ENCODE measurements at regions not wholly inside any gene's neighbourhood (a gene's known extent, or its start where the extent isn't known, plus 50 kb on each side); places are given as distances from the start of the nearest gene placed in this dataset.

DNA sequence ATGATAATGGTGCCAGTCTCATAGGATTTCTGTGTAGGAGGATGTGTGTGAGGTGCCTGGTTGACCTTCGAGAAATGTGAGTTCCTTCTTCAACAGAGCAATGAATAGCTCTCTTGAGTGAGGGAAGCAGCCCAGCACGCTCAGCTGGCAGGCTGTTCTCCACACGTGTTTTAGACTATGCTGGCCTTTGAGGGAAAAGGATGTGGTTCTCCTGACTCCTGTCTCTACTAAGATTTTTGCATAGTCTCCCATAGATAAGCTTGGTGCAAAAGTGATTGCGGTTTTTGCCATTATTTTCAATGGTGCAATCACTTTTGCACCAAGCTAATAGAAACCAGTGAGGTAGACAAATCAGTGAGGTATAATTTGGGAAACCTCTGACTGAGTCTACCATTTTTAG, 284.1 kb downstream of the SLC4A3 start:
- Histone ChIP-seq H3K27me3 (ENCODE audit: insufficient read depth, low read length, poor library complexity, severe bottlenecking) (no peaks in the 10 kb centered on the region), H3F3A (ENCODE audit: low read depth) (no peaks in the 10 kb centered on the region), H3K4me1 (ENCODE audit: insufficient read depth, low read length, poor library complexity, severe bottlenecking) (no peaks in the 10 kb centered on the region), H3K4me3 (ENCODE audit: low read length, poor library complexity, severe bottlenecking) (no peak overlapping the region), H3K79me2 (ENCODE audit: insufficient read depth, low read length) (no peaks in the 10 kb centered on the region), H3K9me3 (ENCODE audit: insufficient read depth, low read depth, low read length) (no peaks in the 10 kb centered on the region; the same call in 1 of the 2 replicates), H4K20me1 (ENCODE audit: insufficient read depth, low read length, poor library complexity, severe bottlenecking) (no peaks in the 10 kb centered on the region), H3K9ac (ENCODE audit: low read depth, low read length, poor library complexity, severe bottlenecking) (no peak overlapping the region), H3K36me3 (ENCODE audit: insufficient read depth, low read length) (no peaks in the 10 kb centered on the region), H3K9me2 (replicated peaks; ENCODE audit: low read depth, low read length) (no peaks in the 10 kb centered on the region), H3K4me2 (ENCODE audit: low read depth, low read length, poor library complexity, severe bottlenecking) (no peak overlapping the region), H2AFZ (ENCODE audit: low read length) (no peak overlapping the region)
- TF ChIP-seq, protein P1, sequence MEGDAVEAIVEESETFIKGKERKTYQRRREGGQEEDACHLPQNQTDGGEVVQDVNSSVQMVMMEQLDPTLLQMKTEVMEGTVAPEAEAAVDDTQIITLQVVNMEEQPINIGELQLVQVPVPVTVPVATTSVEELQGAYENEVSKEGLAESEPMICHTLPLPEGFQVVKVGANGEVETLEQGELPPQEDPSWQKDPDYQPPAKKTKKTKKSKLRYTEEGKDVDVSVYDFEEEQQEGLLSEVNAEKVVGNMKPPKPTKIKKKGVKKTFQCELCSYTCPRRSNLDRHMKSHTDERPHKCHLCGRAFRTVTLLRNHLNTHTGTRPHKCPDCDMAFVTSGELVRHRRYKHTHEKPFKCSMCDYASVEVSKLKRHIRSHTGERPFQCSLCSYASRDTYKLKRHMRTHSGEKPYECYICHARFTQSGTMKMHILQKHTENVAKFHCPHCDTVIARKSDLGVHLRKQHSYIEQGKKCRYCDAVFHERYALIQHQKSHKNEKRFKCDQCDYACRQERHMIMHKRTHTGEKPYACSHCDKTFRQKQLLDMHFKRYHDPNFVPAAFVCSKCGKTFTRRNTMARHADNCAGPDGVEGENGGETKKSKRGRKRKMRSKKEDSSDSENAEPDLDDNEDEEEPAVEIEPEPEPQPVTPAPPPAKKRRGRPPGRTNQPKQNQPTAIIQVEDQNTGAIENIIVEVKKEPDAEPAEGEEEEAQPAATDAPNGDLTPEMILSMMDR (conservative IDR thresholded peaks at IDR 0.05; ENCODE audit: low read length) = no peak
- TF ChIP-seq EZH2phosphoT487 (IDR thresholded peaks at IDR 0.05; ENCODE audit: borderline replicate concordance) = no peak

DNA sequence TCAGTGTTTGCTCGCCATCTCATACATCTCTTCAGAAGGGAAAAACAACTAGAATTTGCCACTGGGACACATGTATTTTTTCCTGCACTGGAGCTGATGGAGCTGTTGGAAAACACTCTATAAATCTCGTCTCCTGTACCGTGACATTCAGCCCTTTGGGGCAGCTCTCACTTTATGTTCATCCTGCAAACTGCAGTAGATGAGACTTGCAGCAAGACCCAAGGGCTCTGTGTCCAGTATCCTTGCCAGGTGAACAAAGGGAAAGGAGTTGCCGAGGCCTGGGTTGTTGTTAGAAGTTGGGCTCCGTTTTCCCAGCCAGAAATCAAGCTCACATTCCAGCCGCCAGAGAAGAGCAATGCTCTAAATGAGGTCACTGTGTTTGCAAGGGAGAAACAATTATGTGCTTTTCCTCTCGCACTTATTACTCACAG, 285.1 kb downstream of the SLC4A3 start:
- Histone ChIP-seq H4K20me1 (ENCODE audit: insufficient read depth, low read length, poor library complexity, severe bottlenecking) (no peaks in the 10 kb centered on the region), H3K9me3 (ENCODE audit: insufficient read depth, low read depth, low read length) (no peaks in the 10 kb centered on the region; the same call in 1 of the 2 replicates), H3K4me1 (ENCODE audit: insufficient read depth, low read length, poor library complexity, severe bottlenecking) (no peaks in the 10 kb centered on the region), H3K27me3 (ENCODE audit: insufficient read depth, low read length, poor library complexity, severe bottlenecking) (no peaks in the 10 kb centered on the region), H3K9ac (ENCODE audit: low read depth, low read length, poor library complexity, severe bottlenecking) (no peak overlapping the region), H3K9me2 (replicated peaks; ENCODE audit: low read depth, low read length) (no peaks in the 10 kb centered on the region), H3K79me2 (ENCODE audit: insufficient read depth, low read length) (no peaks in the 10 kb centered on the region), H3K4me3 (ENCODE audit: low read length, poor library complexity, severe bottlenecking) (no peak overlapping the region), H3F3A (ENCODE audit: low read depth) (no peaks in the 10 kb centered on the region), H3K4me2 (ENCODE audit: low read depth, low read length, poor library complexity, severe bottlenecking) (no peak overlapping the region), H3K36me3 (ENCODE audit: insufficient read depth, low read length) (no peaks in the 10 kb centered on the region), H2AFZ (ENCODE audit: low read length) (no peak overlapping the region)
- TF ChIP-seq EZH2phosphoT487 (IDR thresholded peaks at IDR 0.05; ENCODE audit: borderline replicate concordance) = no peak
- TF ChIP-seq, protein P1 (conservative IDR thresholded peaks at IDR 0.05; ENCODE audit: low read length) = no peak

DNA sequence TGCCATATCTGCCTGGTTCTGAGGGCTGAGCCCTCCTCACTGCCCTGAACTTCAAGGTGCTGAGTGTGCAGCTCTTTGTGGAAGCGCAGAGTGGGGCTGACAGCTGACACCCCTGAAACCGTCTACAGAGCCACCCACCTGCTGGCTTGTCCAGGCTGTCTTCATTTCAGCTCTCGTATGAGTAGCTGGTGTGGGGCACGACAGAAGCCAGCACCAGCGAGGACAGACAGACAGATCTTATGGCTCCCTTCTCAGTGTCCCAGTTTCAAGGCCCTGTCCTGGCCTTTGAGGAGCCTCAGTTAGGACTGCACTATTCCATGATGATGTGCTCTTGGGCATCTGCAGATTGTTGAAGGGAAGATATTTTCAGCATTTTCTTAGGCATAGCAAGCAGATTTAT, 287.1 kb downstream of the SLC4A3 start:
- Histone ChIP-seq H3F3A (ENCODE audit: low read depth) (no peaks in the 10 kb centered on the region), H3K9me2 (replicated peaks; ENCODE audit: low read depth, low read length) (no peaks in the 10 kb centered on the region), H3K27me3 (ENCODE audit: insufficient read depth, low read length, poor library complexity, severe bottlenecking) (no peaks in the 10 kb centered on the region), H4K20me1 (ENCODE audit: insufficient read depth, low read length, poor library complexity, severe bottlenecking) (no peaks in the 10 kb centered on the region), H3K79me2 (ENCODE audit: insufficient read depth, low read length) (no peaks in the 10 kb centered on the region), H3K9ac (ENCODE audit: low read depth, low read length, poor library complexity, severe bottlenecking) (no peak overlapping the region), H3K4me1 (ENCODE audit: insufficient read depth, low read length, poor library complexity, severe bottlenecking) (no peaks in the 10 kb centered on the region), H3K4me2 (ENCODE audit: low read depth, low read length, poor library complexity, severe bottlenecking) (no peak overlapping the region), H3K36me3 (ENCODE audit: insufficient read depth, low read length) (no peaks in the 10 kb centered on the region), H3K9me3 (ENCODE audit: insufficient read depth, low read depth, low read length) (no peaks in the 10 kb centered on the region; the same call in 1 of the 2 replicates), H2AFZ (ENCODE audit: low read length) (no peak overlapping the region), H3K4me3 (ENCODE audit: low read length, poor library complexity, severe bottlenecking) (no peak overlapping the region)
- no peak for TF ChIP-seq EZH2phosphoT487 (IDR thresholded peaks at IDR 0.05; ENCODE audit: borderline replicate concordance)
- TF ChIP-seq, protein P1 (conservative IDR thresholded peaks at IDR 0.05; ENCODE audit: low read length) = no peak

Data from Loucy (cell line).